ENCODE measurements at regions not wholly inside any gene's neighbourhood (a gene's known extent, or its start where the extent isn't known, plus 50 kb on each side); places are given as distances from the start of the nearest gene placed in this dataset.

DNA sequence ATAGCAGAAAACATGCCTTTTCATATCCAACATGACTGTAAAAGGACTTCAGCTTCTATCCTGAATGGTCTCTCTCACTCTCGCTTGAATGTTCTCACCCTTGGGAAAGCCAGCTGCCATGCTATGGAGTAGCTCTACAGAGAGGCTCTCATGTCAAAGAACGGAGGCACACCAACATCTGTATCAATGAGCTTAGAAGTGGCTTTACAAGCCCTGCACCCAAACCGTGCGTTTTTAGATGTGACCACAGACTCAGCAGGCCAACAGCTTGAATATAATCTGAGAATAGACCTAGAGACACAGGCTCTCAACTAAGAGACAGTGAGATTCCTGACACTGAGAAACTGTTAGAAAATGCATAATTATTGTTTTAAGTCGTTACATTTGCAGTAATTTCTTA is 1231.6 kb upstream of the CDH9 start:
- TF ChIP-seq, protein P1, sequence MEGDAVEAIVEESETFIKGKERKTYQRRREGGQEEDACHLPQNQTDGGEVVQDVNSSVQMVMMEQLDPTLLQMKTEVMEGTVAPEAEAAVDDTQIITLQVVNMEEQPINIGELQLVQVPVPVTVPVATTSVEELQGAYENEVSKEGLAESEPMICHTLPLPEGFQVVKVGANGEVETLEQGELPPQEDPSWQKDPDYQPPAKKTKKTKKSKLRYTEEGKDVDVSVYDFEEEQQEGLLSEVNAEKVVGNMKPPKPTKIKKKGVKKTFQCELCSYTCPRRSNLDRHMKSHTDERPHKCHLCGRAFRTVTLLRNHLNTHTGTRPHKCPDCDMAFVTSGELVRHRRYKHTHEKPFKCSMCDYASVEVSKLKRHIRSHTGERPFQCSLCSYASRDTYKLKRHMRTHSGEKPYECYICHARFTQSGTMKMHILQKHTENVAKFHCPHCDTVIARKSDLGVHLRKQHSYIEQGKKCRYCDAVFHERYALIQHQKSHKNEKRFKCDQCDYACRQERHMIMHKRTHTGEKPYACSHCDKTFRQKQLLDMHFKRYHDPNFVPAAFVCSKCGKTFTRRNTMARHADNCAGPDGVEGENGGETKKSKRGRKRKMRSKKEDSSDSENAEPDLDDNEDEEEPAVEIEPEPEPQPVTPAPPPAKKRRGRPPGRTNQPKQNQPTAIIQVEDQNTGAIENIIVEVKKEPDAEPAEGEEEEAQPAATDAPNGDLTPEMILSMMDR (IDR thresholded peaks at IDR 0.05), result no peak
- TF ChIP-seq POLR2A (IDR thresholded peaks at IDR 0.05), result no peak
- TF ChIP-seq POLR2AphosphoS5 (IDR thresholded peaks at IDR 0.05), result no peak
